SK-N-MC (cell line): ENCODE measurements at regions not wholly inside any gene's neighbourhood (a gene's known extent, or its start where the extent isn't known, plus 50 kb on each side); places are given as distances from the start of the nearest gene placed in this dataset.
"Not testable (repeated sequence)": the region's sequence is repeated elsewhere in the genome, so short reads cannot be mapped to it uniquely, and the experiment has no call there.

Experiments
- EZH2 ChIP-seq: fragments of 200-600 bp; sonication (generic); IDR thresholded peaks from one replicate; pipeline ENCODE4 v1.6.1; 2017; ENCODE audit warnings: antibody characterized with exemption
- POLR2AphosphoS5 ChIP-seq: IDR thresholded peaks from 2 replicates; pipeline ENCODE4 v1.6.1; 2012; ENCODE audit warnings: mild to moderate bottlenecking, low read depth, low read length, borderline replicate concordance

GRCh38 chr3:143181977-143182376 lies 62.4 kb downstream of the CHST2 start:
- not testable (repeated sequence) for TF ChIP-seq POLR2AphosphoS5, EZH2
